Mesendoderm (in vitro differentiated cells): ENCODE measurements at regions not wholly inside any gene's neighbourhood (a gene's known extent, or its start where the extent isn't known, plus 50 kb on each side); places are given as distances from the start of the nearest gene placed in this dataset.

Experiments
- DNase-seq: peaks from one replicate; pipeline ENCODE4 v3.0.0; 2013
- H2AK5ac ChIP-seq: 2 replicates; pipeline ENCODE4 v1.6.1; 2013; ENCODE audit warnings: low read length, inconsistent platforms
- H2BK120ac ChIP-seq: 2 replicates; pipeline ENCODE4 v1.6.1; 2013; ENCODE audit warnings: low read depth, mild to moderate bottlenecking, low read length, moderate library complexity, mixed read lengths
- H2BK15ac ChIP-seq: replicated peaks from 2 replicates; pipeline ENCODE4 v1.6.1; 2013; ENCODE audit warnings: low read depth, mild to moderate bottlenecking, moderate library complexity
- H2BK5ac ChIP-seq: 2 replicates; pipeline ENCODE4 v1.6.1; 2013; ENCODE audit warnings: low read length, inconsistent platforms
- H3K18ac ChIP-seq: 2 replicates; pipeline ENCODE4 v1.6.1; 2013; ENCODE audit warnings: mild to moderate bottlenecking, low read length, mixed read lengths
- H3K23ac ChIP-seq: one replicate; pipeline ENCODE4 v1.6.1; 2013; ENCODE audit warnings: low read length
- H3K27ac ChIP-seq: 2 replicates; pipeline ENCODE4 v1.5.1; 2013; ENCODE audit warnings: low read depth, mild to moderate bottlenecking, inconsistent platforms, low read length, moderate library complexity
- H3K27me3 ChIP-seq: 2 replicates; pipeline ENCODE4 v1.6.1; 2013; ENCODE audit warnings: low read length, control low read depth, mild to moderate bottlenecking, inconsistent platforms; ENCODE audit not compliant: insufficient read depth, poor library complexity
- H3K36me3 ChIP-seq: 2 replicates; pipeline ENCODE4 v1.6.1; 2013; ENCODE audit warnings: low read length, inconsistent platforms; ENCODE audit not compliant: control insufficient read depth, insufficient read depth
- H3K4ac ChIP-seq: one replicate; pipeline ENCODE4 v1.6.1; 2013; ENCODE audit warnings: low read depth, mild to moderate bottlenecking, low read length, moderate library complexity
- H3K4me1 ChIP-seq: 2 replicates; pipeline ENCODE4 v1.6.1; 2013; ENCODE audit warnings: low read depth, low read length, inconsistent platforms; ENCODE audit not compliant: control insufficient read depth
- H3K4me2 ChIP-seq: 2 replicates; pipeline ENCODE4 v1.6.1; 2013; ENCODE audit warnings: low read length
- H3K4me3 ChIP-seq: 2 replicates; pipeline ENCODE4 v1.5.1; 2013; ENCODE audit warnings: mild to moderate bottlenecking, low read length
- H3K56ac ChIP-seq: one replicate; pipeline ENCODE4 v1.6.1; 2013; ENCODE audit warnings: low read length
- H3K79me1 ChIP-seq: 2 replicates; pipeline ENCODE4 v1.6.1; 2013; ENCODE audit warnings: low read length, inconsistent platforms
- H3K79me2 ChIP-seq: 2 replicates; pipeline ENCODE4 v1.6.1; 2013; ENCODE audit warnings: mild to moderate bottlenecking, low read length; ENCODE audit not compliant: control insufficient read depth, insufficient read depth
- H3K9ac ChIP-seq: 2 replicates; pipeline ENCODE4 v1.6.1; 2013; ENCODE audit warnings: low read length, inconsistent platforms
- H4K5ac ChIP-seq: one replicate; pipeline ENCODE4 v1.6.1; 2013; ENCODE audit warnings: low read length
- H4K8ac ChIP-seq: one replicate; pipeline ENCODE4 v1.6.1; 2013; ENCODE audit warnings: low read depth, mild to moderate bottlenecking, control low read depth, low read length, moderate library complexity
- WGBS: extraction: QIAGEN DNeasy Blood & Tissue Kit; methylation state at CpG from one replicate; pipeline ENCODE4 v1.1.7; 2013; ENCODE audit warnings: low lambda C conversion rate, missing lambda C conversion rate; ENCODE audit not compliant: insufficient coverage; ENCODE audit errors: extremely low coverage; 5-methylcytosine and 5-hydroxymethylcytosine counted together

DNA sequence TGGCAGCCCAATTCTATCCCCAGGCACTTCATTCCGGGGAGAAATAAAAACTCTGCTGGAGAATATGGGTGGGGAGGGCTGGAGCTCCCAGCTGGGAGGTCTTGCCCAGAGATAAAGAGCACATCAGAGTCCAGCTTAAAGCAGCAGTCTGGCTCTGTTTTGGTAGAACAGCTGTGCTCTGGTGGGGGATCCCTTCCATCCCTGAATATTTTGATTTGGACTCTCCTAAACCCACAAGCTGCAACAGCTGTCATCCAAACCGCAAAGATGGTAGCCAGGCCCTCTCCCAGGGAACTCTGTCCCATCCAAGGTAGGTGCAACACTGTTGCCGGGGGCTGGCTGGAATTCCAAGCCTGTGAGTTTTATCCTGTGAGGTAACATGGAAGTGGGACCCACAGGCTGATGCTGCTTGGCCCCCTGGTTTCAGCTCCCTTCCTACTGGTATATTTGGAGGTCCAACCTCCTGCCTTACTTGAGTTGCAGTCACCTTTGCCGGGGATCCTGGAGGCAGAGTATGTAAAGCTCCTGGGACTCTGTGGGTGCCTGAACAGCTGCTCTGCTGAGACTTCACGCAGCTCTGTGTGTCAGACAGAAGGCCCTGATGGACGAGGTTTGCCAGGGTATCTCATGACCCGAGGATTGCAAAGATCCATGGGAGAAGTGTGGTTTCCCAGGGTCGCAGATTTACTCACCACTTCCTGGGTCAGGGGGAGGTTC, 203.5 kb upstream of the ITM2A start:
- Histone ChIP-seq H3K27ac (no peak overlapping the region), H3K79me1 (no peaks in the 10 kb centered on the region), H3K36me3 (no peaks in the 10 kb centered on the region), H3K18ac (no peak overlapping the region), H3K9ac (no peak overlapping the region), H3K4ac (no peak overlapping the region), H2BK120ac (no peak overlapping the region), H2BK15ac (no peak overlapping the region), H3K4me3 (no peak overlapping the region), H2BK5ac (no peak overlapping the region), H3K4me1 (no peaks in the 10 kb centered on the region), H3K4me2 (no peak overlapping the region), H4K5ac (no peak overlapping the region), H3K79me2 (no peaks in the 10 kb centered on the region), H3K56ac (no peak overlapping the region), H2AK5ac (no peak overlapping the region), H3K27me3 (no peaks in the 10 kb centered on the region), H3K23ac (no peak overlapping the region), H4K8ac (no peak overlapping the region)
- DNase-seq = no peak
- no CpG with 5 or more reads among the region's 8 CpGs for WGBS

DNA sequence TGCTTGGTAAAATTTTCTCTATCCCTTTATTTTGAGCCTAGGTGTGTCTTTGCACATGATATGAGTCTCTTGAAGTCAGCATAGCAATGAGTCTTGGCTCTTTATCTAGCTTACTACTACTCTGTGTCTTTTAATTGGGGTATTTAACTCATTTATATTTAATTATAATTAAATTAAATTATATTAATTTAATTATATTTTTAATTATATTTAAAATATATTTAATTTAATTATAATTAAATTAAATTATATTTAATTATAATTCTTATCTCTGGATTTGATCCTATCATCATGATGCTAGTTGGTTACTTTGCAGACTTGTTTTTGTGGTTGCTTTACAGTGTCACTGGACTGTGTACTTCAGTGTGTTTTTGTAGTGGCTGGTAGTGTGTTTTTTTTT, 201.2 kb upstream of the ITM2A start:
- no peak overlapping the region for H3K4ac ChIP-seq
- no peak overlapping the region for H3K4me2 ChIP-seq
- no peak overlapping the region for H4K5ac ChIP-seq
- H2BK5ac ChIP-seq = no peak overlapping the region
- no peaks in the 10 kb centered on the region for H3K79me1 ChIP-seq
- H3K4me1 ChIP-seq = no peaks in the 10 kb centered on the region
- H4K8ac ChIP-seq = no peak overlapping the region
- H2BK15ac ChIP-seq = no peak overlapping the region
- no peak overlapping the region for H2AK5ac ChIP-seq
- no peak overlapping the region for H3K23ac ChIP-seq
- no peak for DNase-seq
- no peak overlapping the region for H3K9ac ChIP-seq
- no peak overlapping the region for H3K27ac ChIP-seq
- no peaks in the 10 kb centered on the region for H3K27me3 ChIP-seq
- no peak overlapping the region for H2BK120ac ChIP-seq
- no peak overlapping the region for H3K18ac ChIP-seq
- no peak overlapping the region for H3K4me3 ChIP-seq
- H3K56ac ChIP-seq = no peak overlapping the region
- no peaks in the 10 kb centered on the region for H3K36me3 ChIP-seq
- no peaks in the 10 kb centered on the region for H3K79me2 ChIP-seq

DNA sequence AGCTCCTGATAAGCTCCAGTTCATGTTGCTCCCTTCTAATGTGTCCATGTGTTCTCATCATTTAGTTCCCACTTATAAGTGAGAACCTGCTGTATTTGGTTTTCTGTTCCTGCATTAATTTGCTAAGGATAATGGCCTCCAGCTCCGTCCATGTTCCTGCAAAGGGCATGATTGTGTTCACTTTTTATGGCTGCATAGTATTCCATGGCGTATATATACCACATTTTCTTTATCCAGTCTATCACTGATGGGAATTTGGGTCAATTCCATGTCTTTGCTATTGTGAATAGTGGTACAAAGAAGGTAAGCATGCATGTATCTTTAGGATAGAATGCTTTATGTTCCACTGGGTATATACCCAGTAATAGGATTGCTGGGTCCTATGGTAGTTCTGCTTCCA, 197.2 kb upstream of the ITM2A start:
- Histone ChIP-seq H3K23ac (no peak overlapping the region), H3K27me3 (no peaks in the 10 kb centered on the region), H4K8ac (no peak overlapping the region), H3K27ac (no peak overlapping the region), H3K4ac (no peak overlapping the region), H3K56ac (no peak overlapping the region), H3K4me1 (no peaks in the 10 kb centered on the region), H2BK15ac (no peak overlapping the region), H3K18ac (no peak overlapping the region), H3K4me3 (no peak overlapping the region), H2BK120ac (no peak overlapping the region), H3K36me3 (no peaks in the 10 kb centered on the region), H4K5ac (no peak overlapping the region), H3K79me2 (no peaks in the 10 kb centered on the region), H3K9ac (no peak overlapping the region), H2AK5ac (no peak overlapping the region), H3K4me2 (no peak overlapping the region), H2BK5ac (no peak overlapping the region), H3K79me1 (no peaks in the 10 kb centered on the region)
- DNase-seq = no peak
- no CpG with 5 or more reads among the region's 2 CpGs for WGBS

DNA sequence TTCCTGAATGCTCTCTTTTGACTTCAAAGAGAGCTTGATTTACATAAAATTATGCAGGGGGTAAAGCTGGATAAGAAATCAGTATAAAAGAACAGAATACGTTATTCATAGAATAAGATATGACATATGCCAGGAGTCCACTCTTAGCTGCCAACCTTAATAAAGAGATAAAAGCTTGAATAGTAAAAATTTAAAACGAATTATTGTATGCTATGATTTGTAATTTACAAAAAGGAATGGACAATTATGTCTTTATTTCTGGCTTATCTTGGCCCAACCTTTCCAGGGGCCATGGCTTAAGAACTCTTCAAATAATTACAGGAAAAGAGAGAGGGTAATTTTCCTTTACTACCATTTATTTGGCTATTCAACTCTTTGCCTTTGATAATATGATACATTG, 192.2 kb upstream of the ITM2A start:
- Histone ChIP-seq H3K36me3 (no peaks in the 10 kb centered on the region), H4K8ac (no peak overlapping the region), H3K56ac (no peak overlapping the region), H3K27me3 (no peaks in the 10 kb centered on the region), H2BK15ac (no peak overlapping the region), H3K9ac (no peak overlapping the region), H3K4me3 (no peak overlapping the region), H2BK120ac (no peak overlapping the region), H3K23ac (no peak overlapping the region), H2AK5ac (no peak overlapping the region), H3K4me1 (no peaks in the 10 kb centered on the region), H3K79me1 (no peaks in the 10 kb centered on the region), H2BK5ac (no peak overlapping the region), H3K18ac (no peak overlapping the region), H3K4me2 (no peak overlapping the region), H4K5ac (no peak overlapping the region), H3K4ac (no peak overlapping the region), H3K79me2 (no peaks in the 10 kb centered on the region), H3K27ac (no peak overlapping the region)
- DNase-seq = no peak
- WGBS = no CpG with 5 or more reads among the region's 2 CpGs

DNA sequence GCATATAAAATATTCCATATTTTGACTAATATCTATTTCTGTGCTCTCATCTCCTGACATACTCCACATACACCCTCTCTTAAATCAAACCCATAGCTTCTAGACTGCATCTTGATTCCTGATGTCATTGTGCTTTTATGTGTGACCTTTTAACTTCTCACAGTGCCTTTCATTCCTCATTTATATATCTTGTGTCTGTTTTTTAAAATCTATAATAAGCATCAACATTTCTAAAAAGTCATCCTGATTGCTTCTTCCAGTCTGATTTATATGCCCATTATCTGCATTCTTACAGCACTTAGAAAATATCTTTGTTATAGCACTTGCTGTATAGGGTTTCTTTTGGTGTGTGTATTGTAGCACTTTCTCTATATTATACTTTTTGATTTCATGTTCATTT, 190.1 kb upstream of the ITM2A start:
- Histone ChIP-seq H3K23ac (no peak overlapping the region), H3K56ac (no peak overlapping the region), H2BK5ac (no peak overlapping the region), H3K36me3 (no peaks in the 10 kb centered on the region), H3K9ac (no peak overlapping the region), H3K79me2 (no peaks in the 10 kb centered on the region), H3K4me2 (no peak overlapping the region), H3K79me1 (no peaks in the 10 kb centered on the region), H3K27me3 (no peaks in the 10 kb centered on the region), H3K27ac (no peak overlapping the region), H3K4me1 (no peaks in the 10 kb centered on the region), H3K18ac (no peak overlapping the region), H2AK5ac (no peak overlapping the region), H3K4me3 (no peak overlapping the region), H2BK15ac (no peak overlapping the region), H3K4ac (no peak overlapping the region), H4K8ac (no peak overlapping the region), H4K5ac (no peak overlapping the region), H2BK120ac (no peak overlapping the region)
- DNase-seq = no peak

DNA sequence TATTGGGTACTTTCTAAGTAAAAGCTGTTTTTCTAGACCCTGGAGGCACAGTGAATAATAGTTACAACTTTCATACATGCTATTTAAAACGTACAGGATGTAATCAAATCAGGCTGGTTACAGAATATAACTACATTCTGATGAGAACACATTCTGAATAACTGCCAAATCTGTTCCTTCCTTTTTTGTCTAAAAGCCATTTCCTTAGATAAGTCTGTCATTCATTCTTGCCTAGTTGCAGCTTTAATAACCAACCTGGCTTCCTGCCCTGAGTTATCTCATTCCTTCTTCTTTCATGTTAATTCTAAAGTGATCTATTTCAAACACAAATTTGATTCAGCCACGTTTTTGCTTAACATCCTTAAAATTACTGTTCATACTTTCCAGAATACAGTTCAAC, 189.7 kb upstream of the ITM2A start:
- no peak overlapping the region for H3K23ac ChIP-seq
- H3K27ac ChIP-seq = no peak overlapping the region
- no peaks in the 10 kb centered on the region for H3K4me1 ChIP-seq
- no peak overlapping the region for H2BK15ac ChIP-seq
- no peak for DNase-seq
- H3K27me3 ChIP-seq = no peaks in the 10 kb centered on the region
- H3K4ac ChIP-seq = no peak overlapping the region
- no peak overlapping the region for H3K56ac ChIP-seq
- H3K36me3 ChIP-seq = no peaks in the 10 kb centered on the region
- H3K4me2 ChIP-seq = no peak overlapping the region
- no peak overlapping the region for H2AK5ac ChIP-seq
- no peaks in the 10 kb centered on the region for H3K79me2 ChIP-seq
- WGBS = no CpG with 5 or more reads among the region's 2 CpGs
- H2BK5ac ChIP-seq = no peak overlapping the region
- no peak overlapping the region for H4K8ac ChIP-seq
- no peak overlapping the region for H3K18ac ChIP-seq
- no peak overlapping the region for H2BK120ac ChIP-seq
- no peaks in the 10 kb centered on the region for H3K79me1 ChIP-seq
- no peak overlapping the region for H3K9ac ChIP-seq
- no peak overlapping the region for H4K5ac ChIP-seq
- no peak overlapping the region for H3K4me3 ChIP-seq
